EH (cell line): ENCODE measurements at regions not wholly inside any gene's neighbourhood (a gene's known extent, or its start where the extent isn't known, plus 50 kb on each side); places are given as distances from the start of the nearest gene placed in this dataset.
A peak's percentile ranks its signal among the peaks of the same experiment; 100 is the strongest.
"Not testable (repeated sequence)": the region's sequence is repeated elsewhere in the genome, so short reads cannot be mapped to it uniquely, and the experiment has no call there.

Experiments
- DNase-seq: peaks from one replicate; pipeline ENCODE4 v3.0.0-alpha.2; 2015; ENCODE audit warnings: low read depth

- DNase-seq, result peak; percentile 66
Observed at GRCh38 chr1:199522936-199523335, 504.6 kb upstream of the NR5A2 start.

DNA sequence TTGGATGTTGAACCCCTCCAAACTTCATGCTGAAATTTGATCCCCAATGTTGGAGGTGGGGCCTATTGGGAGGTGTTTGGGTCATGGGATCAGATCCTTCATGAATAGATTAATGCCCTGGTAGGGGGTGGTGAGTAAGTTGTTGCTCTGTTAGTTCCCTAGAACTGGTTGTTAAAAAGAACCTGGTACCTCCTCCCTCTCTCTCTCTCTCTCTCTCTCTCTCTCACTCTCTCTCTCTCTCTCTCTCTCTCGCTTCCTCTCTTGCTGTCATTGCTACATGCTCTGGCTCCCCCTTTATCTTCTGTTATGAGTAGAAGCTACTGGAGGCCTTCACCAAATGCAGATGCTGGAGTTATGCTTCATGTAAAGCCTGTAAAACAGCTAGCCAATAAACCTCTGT, 498.2 kb upstream of the NR5A2 start:
- no peak for DNase-seq

DNA sequence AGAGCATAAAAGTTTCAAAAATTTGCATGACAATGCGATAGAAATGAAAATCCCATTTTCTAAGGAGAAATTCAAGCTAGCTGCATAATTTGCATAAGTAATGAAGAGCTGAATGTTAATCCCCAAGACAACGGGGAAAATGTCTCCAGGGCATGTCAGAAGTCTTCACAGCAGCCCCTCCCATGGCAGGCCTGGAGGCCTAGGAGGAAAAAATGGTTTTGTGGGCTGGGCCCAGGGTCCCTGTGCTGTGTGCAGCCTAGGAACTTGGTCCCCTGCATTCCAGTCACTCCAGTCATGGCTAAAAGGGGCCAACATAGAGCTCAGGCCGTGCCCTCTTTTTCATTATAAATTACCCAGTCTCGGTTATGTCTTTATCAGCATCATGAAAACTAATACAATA, 494.1 kb upstream of the NR5A2 start:
- not testable (repeated sequence) for DNase-seq

- DNase-seq, result no peak
Observed at GRCh38 chr1:199545780-199546179, 481.7 kb upstream of the NR5A2 start.

GRCh38 chr1:199546323-199546722, 481.2 kb upstream of the NR5A2 start:
- peak; percentile 13 for DNase-seq

GRCh38 chr1:199549421-199549820, 478.1 kb upstream of the NR5A2 start:
- peak; percentile 8 for DNase-seq

GRCh38 chr1:199550199-199551065, 477.1 kb upstream of the NR5A2 start:
- DNase-seq, result peak; percentile 18

DNA sequence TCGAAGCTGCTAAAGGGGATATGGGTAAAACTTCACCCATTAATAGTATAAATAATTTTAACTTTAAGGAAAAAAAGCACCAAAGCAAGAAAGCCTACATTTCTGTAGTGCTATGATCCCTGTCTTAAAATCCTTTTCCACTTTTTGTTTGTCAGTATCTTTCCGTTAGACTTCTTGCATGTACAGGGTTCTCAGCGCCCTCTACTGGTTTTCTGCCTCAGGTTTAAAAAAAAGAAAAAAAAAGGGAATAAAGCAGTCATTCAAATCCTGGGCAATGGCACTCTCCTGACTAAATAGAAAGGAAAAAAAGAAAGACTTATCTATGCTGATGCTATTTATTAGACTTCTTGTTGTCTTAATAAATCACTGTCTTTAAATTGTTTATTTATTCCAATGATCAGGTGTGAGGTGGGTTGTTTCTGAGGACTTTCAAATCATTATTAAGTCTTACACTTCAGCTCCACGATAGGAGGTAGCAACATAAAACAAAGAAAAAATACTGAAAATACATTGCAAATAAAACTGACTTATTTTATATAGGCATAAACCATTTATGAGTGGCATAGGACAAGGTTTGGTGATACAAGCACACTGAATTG, 475.4 kb upstream of the NR5A2 start:
- DNase-seq, result peak; percentile 66

- DNase-seq, result no peak
Observed at GRCh38 chr1:199553104-199553503, 474.4 kb upstream of the NR5A2 start.

DNA sequence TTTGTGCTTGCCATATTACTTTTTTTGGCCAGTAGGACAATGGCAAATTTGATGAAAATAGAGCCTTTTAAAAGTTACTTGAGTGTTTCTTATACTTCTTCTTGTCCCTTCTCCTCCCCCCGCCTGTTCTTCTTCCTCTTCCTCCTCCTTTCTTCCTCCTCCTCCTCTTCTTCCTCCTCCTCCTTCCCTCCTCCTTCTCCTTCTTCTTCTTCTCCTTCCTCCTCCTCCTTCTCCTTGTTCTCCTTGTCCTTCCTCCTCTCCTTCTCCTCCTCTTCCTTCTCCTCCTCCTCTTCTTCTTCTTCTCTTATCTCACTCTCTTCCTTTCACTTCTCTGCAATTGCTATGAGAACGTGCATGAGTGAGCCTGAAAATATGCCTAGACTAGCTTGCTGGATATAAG, 466.2 kb upstream of the NR5A2 start:
- DNase-seq, result no peak

GRCh38 chr1:199573047-199573446, 454.5 kb upstream of the NR5A2 start:
- DNase-seq, result peak; percentile 32

DNA sequence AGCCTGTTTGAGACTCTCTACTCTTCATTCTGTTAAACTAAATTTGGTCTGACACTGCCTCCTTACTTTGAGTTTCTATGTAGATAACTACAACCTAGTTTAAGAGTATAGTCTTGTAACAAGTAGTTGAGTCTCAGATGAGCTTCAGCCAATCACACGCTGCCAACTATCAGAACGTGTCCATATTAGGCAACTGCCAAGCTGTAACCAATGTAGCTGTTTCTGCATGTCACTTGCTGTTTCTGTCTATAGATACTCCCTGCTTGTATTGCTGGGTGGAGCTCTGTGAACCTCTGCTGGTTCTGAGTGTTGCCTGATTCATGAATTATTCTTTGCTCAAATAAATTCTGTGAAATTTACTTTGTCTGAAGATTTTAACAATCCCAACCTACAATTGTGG, 452.6 kb upstream of the NR5A2 start:
- peak; percentile 9 for DNase-seq

DNA sequence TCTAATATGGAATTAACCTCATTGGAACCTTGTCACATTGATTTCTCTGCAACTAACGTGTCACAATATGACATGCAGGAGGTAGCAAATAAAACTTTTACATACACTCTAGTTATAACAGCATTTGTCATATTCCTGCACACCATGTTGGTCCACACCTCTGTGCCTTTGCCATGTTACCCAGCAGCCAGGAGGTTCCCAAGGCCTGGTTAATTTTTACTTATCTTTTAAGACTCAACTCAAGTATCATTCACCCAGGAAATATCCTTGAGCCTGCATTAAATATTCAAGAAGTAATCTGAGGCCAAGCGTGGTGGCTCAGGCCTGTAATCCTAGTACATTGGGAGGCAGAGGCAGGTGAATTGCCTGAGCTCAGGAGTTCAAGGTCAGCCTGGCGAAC, 447.2 kb upstream of the NR5A2 start:
- no peak for DNase-seq

DNA sequence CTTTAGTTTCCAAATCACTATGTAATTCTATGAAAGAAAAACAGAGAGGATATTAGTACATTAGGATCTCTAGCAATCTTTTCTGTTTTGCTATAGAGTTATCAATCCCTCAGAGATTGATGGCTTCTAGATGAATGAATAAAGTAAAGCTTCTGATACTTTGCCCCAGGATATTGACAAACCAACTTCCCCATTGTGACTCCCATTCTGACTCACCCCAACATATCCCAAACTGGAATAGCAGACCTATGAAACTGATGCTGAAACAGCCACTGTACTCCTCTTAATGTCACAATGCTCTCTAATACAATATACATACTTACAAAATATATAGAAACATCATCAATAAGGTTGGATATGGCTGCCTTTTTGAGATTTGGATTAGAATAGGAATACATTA, 442.1 kb upstream of the NR5A2 start:
- no peak for DNase-seq

GRCh38 chr1:199590708-199591107, 436.8 kb upstream of the NR5A2 start:
- no peak for DNase-seq

- DNase-seq, result no peak
Observed at GRCh38 chr1:199591468-199591867, 436.0 kb upstream of the NR5A2 start.

- no peak for DNase-seq
Observed at GRCh38 chr1:199593475-199593874, 434.0 kb upstream of the NR5A2 start.

DNA sequence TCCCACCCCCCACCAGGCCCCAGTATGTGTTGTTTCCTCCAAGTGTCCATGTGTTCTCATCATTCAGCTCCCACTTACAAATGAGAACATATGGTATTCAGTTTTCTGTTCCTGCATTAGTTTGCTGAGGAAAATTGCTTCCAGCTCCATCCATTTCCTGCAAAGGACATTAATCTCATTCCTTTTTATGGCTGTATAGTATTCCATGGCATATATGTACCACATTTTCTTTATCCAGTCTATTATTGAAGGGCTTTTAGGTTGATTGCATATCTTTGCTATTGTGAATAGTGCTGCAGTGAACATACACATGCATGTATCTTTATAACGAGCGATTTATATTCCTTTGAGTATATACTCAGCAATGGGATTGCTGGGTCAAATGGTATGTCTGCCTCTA, 431.1 kb upstream of the NR5A2 start:
- DNase-seq, result not testable (repeated sequence)

GRCh38 chr1:199597152-199597551, 430.4 kb upstream of the NR5A2 start:
- no peak for DNase-seq

GRCh38 chr1:199608414-199608813, 419.1 kb upstream of the NR5A2 start:
- no peak for DNase-seq

DNA sequence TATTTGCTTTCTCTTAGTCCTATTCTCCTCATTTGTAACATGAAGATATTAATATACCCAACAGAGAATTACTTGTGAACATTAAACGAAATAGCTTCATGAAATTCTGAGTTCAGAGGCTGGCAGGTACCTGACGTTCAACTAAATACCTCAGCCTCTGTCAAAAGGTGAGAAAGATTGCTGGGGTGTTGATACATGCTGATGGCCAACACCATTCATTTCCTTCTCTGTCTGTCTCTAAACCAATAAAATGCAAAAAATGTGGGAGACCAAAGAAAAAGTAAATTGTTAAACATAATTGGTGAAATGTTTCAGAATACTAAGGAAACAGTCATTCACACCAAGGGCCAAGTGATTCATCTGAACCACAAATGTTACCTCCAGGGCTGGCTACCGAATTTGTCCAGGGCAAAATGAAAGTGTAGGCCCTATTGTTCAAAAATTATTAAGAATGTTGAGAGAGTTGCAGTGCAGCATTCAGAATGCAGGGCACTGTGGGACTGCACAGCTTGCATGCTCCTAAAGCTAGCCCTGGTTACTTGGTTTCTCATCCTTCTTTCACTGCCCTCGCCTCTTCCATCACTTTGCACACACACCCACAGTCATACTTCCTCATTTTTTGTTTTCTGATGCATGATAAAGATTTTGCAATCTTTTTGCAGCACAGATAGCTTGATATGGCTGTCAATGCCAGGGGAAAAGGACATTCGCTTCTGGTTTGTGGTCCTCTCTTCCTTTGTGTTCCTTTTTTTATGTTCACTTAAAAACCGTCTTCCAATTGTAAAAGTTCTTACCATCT, 414.3 kb upstream of the NR5A2 start:
- DNase-seq, result peak; percentile 22

DNA sequence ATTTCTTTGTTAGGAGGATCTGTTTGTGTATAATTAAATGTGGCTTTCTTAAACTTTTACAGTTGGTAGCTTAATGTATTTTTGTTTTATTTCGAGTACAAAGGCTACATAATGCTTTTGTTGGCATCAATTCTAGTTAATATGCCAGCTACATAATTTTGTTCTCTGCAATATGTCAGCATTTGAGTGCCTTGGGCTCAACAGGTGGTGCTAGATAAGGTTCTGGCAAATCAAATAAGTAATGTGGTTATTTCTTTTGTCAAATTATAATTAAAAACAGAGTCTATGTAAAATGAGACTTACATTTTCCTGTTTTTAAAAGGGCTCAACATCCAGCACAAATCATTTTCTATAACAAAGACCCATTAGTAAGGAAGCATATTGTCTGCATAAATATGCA, 410.6 kb upstream of the NR5A2 start:
- no peak for DNase-seq

- DNase-seq, result no peak
Observed at GRCh38 chr1:199619223-199619622, 408.3 kb upstream of the NR5A2 start.
